HL-60 (cell line): ENCODE measurements at regions not wholly inside any gene's neighbourhood (a gene's known extent, or its start where the extent isn't known, plus 50 kb on each side); places are given as distances from the start of the nearest gene placed in this dataset.

Experiments
- DNase-seq, 2 experiments: peaks; one replicate each; pipeline ENCODE4 v3.0.0-alpha.2; 2010 to 2020; ENCODE audit warnings: low read depth in 1 of 2, low spot score in 1 of 2
- H3K27ac ChIP-seq: fragments of 250-450 bp; sonication (Bioruptor Pico); replicated peaks from 2 replicates; pipeline ENCODE4 v1.5.1; 2020; ENCODE audit warnings: mild to moderate bottlenecking, moderate library complexity
- H3K27me3 ChIP-seq: fragments of 250-450 bp; sonication (Bioruptor Pico); 2 replicates; pipeline ENCODE4 v1.5.1; 2021; ENCODE audit warnings: mild to moderate bottlenecking, moderate library complexity; ENCODE audit not compliant: insufficient read depth, poor library complexity, severe bottlenecking
- H3K4me3 ChIP-seq: replicated peaks from 2 replicates; pipeline ENCODE4 v1.5.1; 2011; ENCODE audit warnings: mild to moderate bottlenecking, control low read depth, low read length; ENCODE audit not compliant: insufficient read depth
- GABPA ChIP-seq: IDR thresholded peaks from 2 replicates; pipeline ENCODE4 v1.6.1; 2012; ENCODE audit warnings: low read depth
- POLR2AphosphoS5 ChIP-seq: IDR thresholded peaks from 2 replicates; pipeline ENCODE4 v1.6.1; 2012; ENCODE audit warnings: low read depth
- SPI1 ChIP-seq: IDR thresholded peaks from 2 replicates; pipeline ENCODE4 v1.6.1; 2012; ENCODE audit warnings: low read depth, mild to moderate bottlenecking, borderline replicate concordance
- TF ChIP-seq, protein P1 (sequence below): IDR thresholded peaks from 2 replicates; pipeline ENCODE4 v1.6.1; 2012; ENCODE audit warnings: low read depth; ENCODE audit not compliant: insufficient replicate concordance
- TF ChIP-seq, protein P2 (sequence below): IDR thresholded peaks from one replicate; pipeline ENCODE4 v1.5.1; 2011; ENCODE audit warnings: low read length, control low read depth, inconsistent platforms; ENCODE audit not compliant: insufficient read depth

- no peak overlapping the region for H3K4me3 ChIP-seq
- H3K27me3 ChIP-seq, result no peaks in the 10 kb centered on the region
- H3K27ac ChIP-seq, result no peak overlapping the region
- TF ChIP-seq, protein P1, sequence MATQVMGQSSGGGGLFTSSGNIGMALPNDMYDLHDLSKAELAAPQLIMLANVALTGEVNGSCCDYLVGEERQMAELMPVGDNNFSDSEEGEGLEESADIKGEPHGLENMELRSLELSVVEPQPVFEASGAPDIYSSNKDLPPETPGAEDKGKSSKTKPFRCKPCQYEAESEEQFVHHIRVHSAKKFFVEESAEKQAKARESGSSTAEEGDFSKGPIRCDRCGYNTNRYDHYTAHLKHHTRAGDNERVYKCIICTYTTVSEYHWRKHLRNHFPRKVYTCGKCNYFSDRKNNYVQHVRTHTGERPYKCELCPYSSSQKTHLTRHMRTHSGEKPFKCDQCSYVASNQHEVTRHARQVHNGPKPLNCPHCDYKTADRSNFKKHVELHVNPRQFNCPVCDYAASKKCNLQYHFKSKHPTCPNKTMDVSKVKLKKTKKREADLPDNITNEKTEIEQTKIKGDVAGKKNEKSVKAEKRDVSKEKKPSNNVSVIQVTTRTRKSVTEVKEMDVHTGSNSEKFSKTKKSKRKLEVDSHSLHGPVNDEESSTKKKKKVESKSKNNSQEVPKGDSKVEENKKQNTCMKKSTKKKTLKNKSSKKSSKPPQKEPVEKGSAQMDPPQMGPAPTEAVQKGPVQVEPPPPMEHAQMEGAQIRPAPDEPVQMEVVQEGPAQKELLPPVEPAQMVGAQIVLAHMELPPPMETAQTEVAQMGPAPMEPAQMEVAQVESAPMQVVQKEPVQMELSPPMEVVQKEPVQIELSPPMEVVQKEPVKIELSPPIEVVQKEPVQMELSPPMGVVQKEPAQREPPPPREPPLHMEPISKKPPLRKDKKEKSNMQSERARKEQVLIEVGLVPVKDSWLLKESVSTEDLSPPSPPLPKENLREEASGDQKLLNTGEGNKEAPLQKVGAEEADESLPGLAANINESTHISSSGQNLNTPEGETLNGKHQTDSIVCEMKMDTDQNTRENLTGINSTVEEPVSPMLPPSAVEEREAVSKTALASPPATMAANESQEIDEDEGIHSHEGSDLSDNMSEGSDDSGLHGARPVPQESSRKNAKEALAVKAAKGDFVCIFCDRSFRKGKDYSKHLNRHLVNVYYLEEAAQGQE, result no peak
- TF ChIP-seq, protein P2, sequence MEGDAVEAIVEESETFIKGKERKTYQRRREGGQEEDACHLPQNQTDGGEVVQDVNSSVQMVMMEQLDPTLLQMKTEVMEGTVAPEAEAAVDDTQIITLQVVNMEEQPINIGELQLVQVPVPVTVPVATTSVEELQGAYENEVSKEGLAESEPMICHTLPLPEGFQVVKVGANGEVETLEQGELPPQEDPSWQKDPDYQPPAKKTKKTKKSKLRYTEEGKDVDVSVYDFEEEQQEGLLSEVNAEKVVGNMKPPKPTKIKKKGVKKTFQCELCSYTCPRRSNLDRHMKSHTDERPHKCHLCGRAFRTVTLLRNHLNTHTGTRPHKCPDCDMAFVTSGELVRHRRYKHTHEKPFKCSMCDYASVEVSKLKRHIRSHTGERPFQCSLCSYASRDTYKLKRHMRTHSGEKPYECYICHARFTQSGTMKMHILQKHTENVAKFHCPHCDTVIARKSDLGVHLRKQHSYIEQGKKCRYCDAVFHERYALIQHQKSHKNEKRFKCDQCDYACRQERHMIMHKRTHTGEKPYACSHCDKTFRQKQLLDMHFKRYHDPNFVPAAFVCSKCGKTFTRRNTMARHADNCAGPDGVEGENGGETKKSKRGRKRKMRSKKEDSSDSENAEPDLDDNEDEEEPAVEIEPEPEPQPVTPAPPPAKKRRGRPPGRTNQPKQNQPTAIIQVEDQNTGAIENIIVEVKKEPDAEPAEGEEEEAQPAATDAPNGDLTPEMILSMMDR, result no peak
- TF ChIP-seq POLR2AphosphoS5, result no peak
- TF ChIP-seq GABPA, result no peak
- TF ChIP-seq SPI1, result no peak
- DNase-seq, result no peak
Measured at GRCh38 chr7:41367967-41368882, 334.7 kb downstream of the INHBA start.

GRCh38 chr7:41351091-41351490 lies 351.8 kb downstream of the INHBA start:
- Histone ChIP-seq H3K27ac (no peak overlapping the region), H3K27me3 (no peaks in the 10 kb centered on the region), H3K4me3 (no peak overlapping the region)
- TF ChIP-seq GABPA (no peak), POLR2AphosphoS5 (no peak), SPI1 (no peak)
- TF ChIP-seq, protein P1, result no peak
- TF ChIP-seq, protein P2, result no peak
- no peak for DNase-seq

DNA sequence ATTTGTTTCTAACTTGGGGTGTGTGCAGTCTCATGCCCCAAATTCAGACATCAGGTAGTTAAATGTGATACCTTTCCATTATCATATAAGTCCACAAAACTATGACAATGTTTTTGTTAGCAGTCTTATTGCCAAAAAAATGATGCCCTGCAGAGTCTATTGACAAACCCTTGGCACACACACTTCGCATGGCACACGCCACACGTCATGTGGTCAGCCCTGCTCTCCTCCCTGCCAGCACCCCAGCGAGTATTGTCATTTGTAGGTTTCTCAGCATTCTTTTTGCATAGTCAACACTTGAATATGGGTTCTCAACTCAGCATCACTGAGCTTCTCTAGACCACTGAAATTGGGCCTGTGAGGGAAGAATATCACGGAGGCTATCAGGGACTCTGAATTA lies 356.0 kb downstream of the INHBA start:
- no peak for DNase-seq
- TF ChIP-seq, protein P2, result no peak
- no peak for TF ChIP-seq SPI1
- TF ChIP-seq, protein P1, result no peak
- TF ChIP-seq GABPA, result no peak
- no peak for TF ChIP-seq POLR2AphosphoS5
- Histone ChIP-seq H3K27me3 (no peaks in the 10 kb centered on the region), H3K27ac (no peak overlapping the region), H3K4me3 (no peak overlapping the region)
